H1 (cell line): ENCODE measurements at regions not wholly inside any gene's neighbourhood (a gene's known extent, or its start where the extent isn't known, plus 50 kb on each side); places are given as distances from the start of the nearest gene placed in this dataset.

ENCODE experiments used
- CTCF ChIA-PET: fragments of 300-600 bp; sonication (Branson Sonifier 250); formaldehyde crosslinking; loops from one replicate; lab custom pipeline; 2021; ENCODE audit not compliant: partially characterized antibody; lab: Charles Lee
- POLR2A ChIA-PET: fragments of 300-600 bp; sonication (Branson Sonifier 250); formaldehyde crosslinking; loops from one replicate; lab custom pipeline; 2021; ENCODE audit warnings: inconsistent platforms; ENCODE audit not compliant: partially characterized antibody; lab: Charles Lee
- DNase-seq, 2 experiments: peaks; one replicate each; pipeline versions ENCODE4 v3.0.0 to v3.0.0-alpha.2; 2010 to 2022; ENCODE audit warnings: low spot score in 2 of 2, low read depth in 1 of 2, mixed read lengths in 1 of 2
- FAIRE-seq: peaks from 2 replicates; lab custom pipeline; 2011; peaks lifted over from hg19 to GRCh38; lab: Jason Lieb, UNC
- H2AFZ ChIP-seq: 2 replicates; pipeline ENCODE4 v1.8.1; 2012; ENCODE audit warnings: low read length, inconsistent platforms
- H2AK5ac ChIP-seq: 2 replicates; pipeline ENCODE4 v1.6.1; 2013; ENCODE audit warnings: low read depth, low read length
- H2BK120ac ChIP-seq: replicated peaks from 2 replicates; pipeline ENCODE3; 2013; ENCODE audit warnings: low read depth, low read length, inconsistent platforms
- H2BK12ac ChIP-seq: 2 replicates; pipeline ENCODE4 v1.6.1; 2013; ENCODE audit warnings: low read depth, low read length
- H2BK15ac ChIP-seq: 2 replicates; pipeline ENCODE4 v1.6.1; 2013; ENCODE audit warnings: low read length
- H2BK20ac ChIP-seq: 2 replicates; pipeline ENCODE4 v1.6.1; 2013; ENCODE audit warnings: low read length
- H2BK5ac ChIP-seq: 2 replicates; pipeline ENCODE4 v1.6.1; 2013; ENCODE audit warnings: low read depth, low read length
- H3K14ac ChIP-seq: 2 replicates; pipeline ENCODE4 v1.6.1; 2013; ENCODE audit warnings: inconsistent platforms; ENCODE audit not compliant: insufficient read length
- H3K18ac ChIP-seq: 2 replicates; pipeline ENCODE4 v1.6.1; 2013; ENCODE audit warnings: low read length; ENCODE audit errors: extremely low read depth
- H3K23ac ChIP-seq: 2 replicates; pipeline ENCODE4 v1.6.1; 2013; ENCODE audit warnings: inconsistent platforms; ENCODE audit not compliant: insufficient read length
- H3K23me2 ChIP-seq: 2 replicates; pipeline ENCODE4 v1.6.1; 2013; ENCODE audit warnings: low read depth, low read length
- H3K27ac ChIP-seq: 2 replicates; pipeline ENCODE4 v1.6.1; 2011; ENCODE audit warnings: low read depth, low read length, inconsistent platforms
- H3K27me3 ChIP-seq, 4 experiments: replicated peaks in 1 of 4; 1 replicate in 1 of 4; 2 replicates in 3 of 4; pipeline versions ENCODE4 v1.6.1 to v1.8.1; 2011 to 2013; ENCODE audit warnings: low read length in 3 of 4, mild to moderate bottlenecking in 3 of 4, inconsistent platforms in 2 of 4, mixed read lengths in 2 of 4, moderate library complexity in 1 of 4; ENCODE audit not compliant: control insufficient read depth in 3 of 4, insufficient read depth in 3 of 4; ENCODE audit errors: extremely low read depth in 1 of 4
- H3K36me3 ChIP-seq, 4 experiments: 2 replicates each; pipeline versions ENCODE4 v1.6.1 to v1.8.1; 2011 to 2013; ENCODE audit warnings: mild to moderate bottlenecking in 4 of 4, low read length in 3 of 4, moderate library complexity in 2 of 4, control low read depth in 1 of 4, inconsistent platforms in 1 of 4; ENCODE audit not compliant: insufficient read depth in 4 of 4, control insufficient read depth in 2 of 4
- H3K4ac ChIP-seq: replicated peaks from 2 replicates; pipeline ENCODE3; 2013; ENCODE audit warnings: low read length, low read depth, mixed read lengths, inconsistent platforms; ENCODE audit not compliant: insufficient read length
- H3K4me1 ChIP-seq, 4 experiments: replicated peaks in 1 of 4; 1 replicate in 1 of 4; 2 replicates in 3 of 4; pipeline versions ENCODE4 v1.6.1 to v1.8.1; 2011 to 2013; ENCODE audit warnings: low read length in 3 of 4, inconsistent platforms in 2 of 4, mixed read lengths in 1 of 4; ENCODE audit not compliant: insufficient read depth in 4 of 4, control insufficient read depth in 3 of 4
- H3K4me2 ChIP-seq, 2 experiments: 2 replicates each; pipeline versions ENCODE4 v1.6.1 to v1.8.1; 2011 to 2013; ENCODE audit warnings: low read depth in 2 of 2, low read length in 2 of 2, control low read depth in 1 of 2, inconsistent platforms in 1 of 2, mild to moderate bottlenecking in 1 of 2; ENCODE audit not compliant: insufficient read depth in 1 of 2
- H3K4me3 ChIP-seq, 4 experiments: fragments of 200-600, 300-600 bp in 1 of 4; sonication (generic), shearing (Covaris generic), sonication (Bioruptor Twin) in 1 of 4; 2 replicates each; pipeline versions ENCODE4 v1.5.1 to v1.8.1; 2011 to 2016; ENCODE audit warnings: low read length in 4 of 4, low read depth in 3 of 4, control low read depth in 2 of 4, inconsistent platforms in 2 of 4, mild to moderate bottlenecking in 2 of 4, mixed read lengths in 1 of 4, moderate library complexity in 1 of 4; ENCODE audit not compliant: insufficient read depth in 2 of 4; ENCODE audit errors: extremely low read depth in 1 of 4
- H3K56ac ChIP-seq: replicated peaks from 2 replicates; pipeline ENCODE3; 2013; ENCODE audit warnings: low read depth, mild to moderate bottlenecking, mixed read lengths, low read length, inconsistent platforms; ENCODE audit not compliant: insufficient read length
- H3K79me1 ChIP-seq: 2 replicates; pipeline ENCODE4 v1.6.1; 2013; ENCODE audit warnings: low read depth, low read length, control low read depth
- H3K79me2 ChIP-seq, 2 experiments: 2 replicates each; pipeline versions ENCODE4 v1.6.1 to v1.8.1; 2012 to 2013; ENCODE audit warnings: low read length in 2 of 2, mild to moderate bottlenecking in 2 of 2, inconsistent platforms in 1 of 2; ENCODE audit not compliant: insufficient read depth in 2 of 2, control insufficient read depth in 1 of 2
- H3K9ac ChIP-seq, 4 experiments: replicated peaks in 1 of 4; 1 replicate in 1 of 4; 2 replicates in 3 of 4; pipeline versions ENCODE4 v1.6.1 to v1.8.1; 2011 to 2013; ENCODE audit warnings: low read depth in 3 of 4, low read length in 3 of 4, control low read depth in 2 of 4, mild to moderate bottlenecking in 2 of 4, moderate library complexity in 2 of 4, inconsistent platforms in 1 of 4; ENCODE audit errors: extremely low read depth in 1 of 4
- H3K9me3 ChIP-seq, 2 experiments: 2 replicates each; pipeline versions ENCODE4 v1.6.1 to v1.8.1; 2012 to 2013; ENCODE audit warnings: mild to moderate bottlenecking in 2 of 2, moderate library complexity in 2 of 2, control low read depth in 1 of 2, inconsistent platforms in 1 of 2, low read depth in 1 of 2, low read length in 1 of 2, mixed read lengths in 1 of 2; ENCODE audit not compliant: insufficient read depth in 2 of 2
- H4K20me1 ChIP-seq, 2 experiments: replicated peaks in 1 of 2; 2 replicates each; pipeline versions ENCODE3 to v1.8.1; 2011 to 2013; ENCODE audit warnings: inconsistent platforms in 2 of 2, low read length in 2 of 2, mild to moderate bottlenecking in 1 of 2; ENCODE audit not compliant: insufficient read depth in 2 of 2, control insufficient read depth in 1 of 2
- H4K5ac ChIP-seq: 2 replicates; pipeline ENCODE4 v1.6.1; 2013; ENCODE audit warnings: low read length, low read depth, mixed read lengths, inconsistent platforms; ENCODE audit not compliant: insufficient read length
- H4K8ac ChIP-seq: 2 replicates; pipeline ENCODE4 v1.8.0; 2013; ENCODE audit warnings: mild to moderate bottlenecking, moderate library complexity, low read length, inconsistent platforms; ENCODE audit not compliant: insufficient read depth; ENCODE audit errors: extremely low read depth
- H4K91ac ChIP-seq: replicated peaks from 2 replicates; pipeline ENCODE3; 2013; ENCODE audit warnings: low read length, mixed read lengths, inconsistent platforms; ENCODE audit not compliant: insufficient read length
- BACH1 ChIP-seq: IDR thresholded peaks from 2 replicates; pipeline ENCODE4 v1.6.1; 2012; ENCODE audit warnings: low read length, improper control_type of control experiment
- CREB1 ChIP-seq: IDR thresholded peaks from 2 replicates; pipeline ENCODE4 v1.6.1; 2012; ENCODE audit warnings: inconsistent platforms
- EGR1 ChIP-seq: IDR thresholded peaks from 2 replicates; pipeline ENCODE4 v1.6.1; 2011; ENCODE audit warnings: low read depth, low read length, borderline replicate concordance
- HDAC2 ChIP-seq, 2 experiments: fragments of 300-600 bp in 1 of 2; sonication (generic) in 1 of 2; IDR thresholded peaks; 2 replicates each; pipeline ENCODE4 v1.6.1; 2011 to 2012; ENCODE audit warnings: low read depth in 2 of 2, low read length in 2 of 2, mild to moderate bottlenecking in 2 of 2, moderate library complexity in 2 of 2, borderline replicate concordance in 1 of 2, inconsistent platforms in 1 of 2
- PHF8 ChIP-seq: fragments of 200-600 bp; sonication (generic); conservative IDR thresholded peaks from 2 replicates; pipeline ENCODE4 v1.7.1; 2012; ENCODE audit warnings: low read depth, mild to moderate bottlenecking, inconsistent platforms, low read length, moderate library complexity
- WGBS, 2 experiments: shearing (Covaris generic) in 1 of 2; methylation state at CpG; one replicate each; pipeline versions ENCODE4 v1.1.6 to v1.1.7; 2013 to 2015; ENCODE audit warnings: low lambda C conversion rate in 2 of 2, mixed read lengths in 2 of 2, inconsistent platforms in 1 of 2, low coverage in 1 of 2, missing lambda C conversion rate in 1 of 2; ENCODE audit not compliant: insufficient replicate concordance in 2 of 2, insufficient coverage in 1 of 2, insufficient read length in 1 of 2; ENCODE audit errors: extremely low coverage in 1 of 2, missing lambda C conversion rate in 1 of 2; 5-methylcytosine and 5-hydroxymethylcytosine counted together

DNA sequence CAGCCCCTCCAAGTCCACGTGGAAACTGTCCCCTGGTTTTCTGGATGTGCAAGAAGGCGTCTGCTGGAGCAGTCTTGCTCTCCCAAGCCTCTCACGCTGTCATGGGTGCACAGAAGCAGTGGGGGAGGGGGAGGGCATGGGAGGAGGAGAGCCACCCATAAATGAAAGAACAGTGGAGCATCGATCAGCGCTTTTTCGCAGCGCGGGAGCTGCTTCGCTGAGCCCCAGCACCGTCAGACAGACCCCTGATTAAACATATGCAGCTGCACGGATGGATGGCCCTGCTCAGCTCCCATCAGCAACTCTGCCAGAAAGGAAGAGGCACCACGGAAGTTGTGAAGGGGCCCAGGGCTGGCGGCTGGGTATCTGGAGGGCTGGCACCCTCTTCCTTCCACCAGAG lies 264.9 kb downstream of the UQCRFS1 start:
- Histone ChIP-seq H2BK120ac (no peak overlapping the region), H3K23me2 (no peaks in the 10 kb centered on the region), H2AK5ac (no peak overlapping the region), H3K14ac (no peak overlapping the region), H3K79me1 (no peaks in the 10 kb centered on the region), H3K56ac (no peak overlapping the region), H2BK15ac (no peak overlapping the region), H4K5ac (no peak overlapping the region), H2BK5ac (no peak overlapping the region), H4K91ac (no peak overlapping the region), H2BK20ac (no peak overlapping the region), H3K9me3 (no peaks in the 10 kb centered on the region), H3K27me3 (no peaks in the 10 kb centered on the region), H3K9ac (no peak overlapping the region), H3K4me1 (no peaks in the 10 kb centered on the region; a peak in 3 of 7 replicates), H3K18ac (no peak overlapping the region), H3K4ac (no peak overlapping the region), H3K36me3 (no peaks in the 10 kb centered on the region), H3K4me2 (no peak overlapping the region), H3K27ac (no peak overlapping the region), H2AFZ (no peak overlapping the region), H3K79me2 (no peaks in the 10 kb centered on the region), H3K4me3 (no peak overlapping the region), H4K20me1 (no peaks in the 10 kb centered on the region), H2BK12ac (no peak overlapping the region), H4K8ac (0 out of 2 replicates have a peak overlapping the region, but pooled peaks have one; percentile 76), H3K23ac (no peak overlapping the region)
- FAIRE-seq = no peak
- WGBS, 2 experiments = 91% methylated on average over 12 of the region's 13 CpGs; no CpG with 5 or more reads in 1 of the 2 experiments
- ChIA-PET CTCF (interaction anchor here (0.6 kb wide), 1 partner anchor 15 kb away, joined by 3 read pairs; no protein-coding TSS in a partner anchor), POLR2A (no interaction called here)
- TF ChIP-seq PHF8 = no peak
- TF ChIP-seq BACH1 = no peak
- TF ChIP-seq CREB1 = no peak
- no peak for TF ChIP-seq EGR1
- no peak for TF ChIP-seq HDAC2 (IDR thresholded peaks at IDR 0.05; ENCODE audit: borderline replicate concordance in 1 of 2, low read depth in 2 of 2, low read length in 2 of 2)
- DNase-seq = no peak
